GOT3 (cell line): ENCODE measurements at regions not wholly inside any gene's neighbourhood (a gene's known extent, or its start where the extent isn't known, plus 50 kb on each side); places are given as distances from the start of the nearest gene placed in this dataset.
"Not testable (repeated sequence)": the region's sequence is repeated elsewhere in the genome, so short reads cannot be mapped to it uniquely, and the experiment has no call there.

Source experiments
- DNase-seq: peaks from one replicate; lab custom pipeline; 2025; ENCODE audit warnings: mixed read lengths; lab: John Stamatoyannopoulos, UW

DNA sequence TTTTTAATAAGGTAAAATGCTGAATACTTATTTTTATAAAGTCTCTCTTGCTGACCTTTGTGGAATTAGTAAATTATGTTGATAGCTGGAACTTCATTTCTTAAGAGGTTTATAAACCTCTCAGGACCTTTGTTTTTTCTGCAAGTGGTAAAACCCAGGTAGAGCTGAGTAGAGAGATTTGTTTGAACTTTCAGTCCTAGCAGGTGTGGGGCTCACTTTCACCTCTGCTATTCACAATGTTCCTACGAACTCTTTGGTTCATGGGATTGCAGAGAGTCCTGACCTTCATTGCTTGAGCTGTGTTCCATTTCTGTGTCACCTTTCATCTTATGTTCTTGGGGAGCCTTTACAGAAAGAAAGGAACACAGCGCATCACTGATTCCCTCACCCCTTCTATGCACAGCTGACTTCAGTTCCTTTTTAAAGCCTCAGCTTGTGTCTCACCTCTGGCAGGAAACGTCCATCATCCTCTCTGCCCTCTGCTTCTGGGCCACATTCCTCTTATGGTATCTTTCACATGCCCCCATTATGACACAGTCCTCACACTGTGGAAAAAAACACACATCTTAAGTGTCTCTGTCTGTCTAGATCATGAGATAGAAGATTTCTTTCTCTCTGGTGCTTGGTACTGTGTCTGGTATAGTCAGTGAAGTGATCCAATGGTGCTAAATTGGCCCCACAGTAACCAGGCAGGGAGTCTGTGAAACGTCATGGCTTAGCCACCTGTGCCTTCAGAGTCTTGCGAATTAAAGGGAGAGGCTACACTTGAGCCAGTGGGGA lies 262.5 kb upstream of the B3GALT2 start:
- no peak for DNase-seq

DNA sequence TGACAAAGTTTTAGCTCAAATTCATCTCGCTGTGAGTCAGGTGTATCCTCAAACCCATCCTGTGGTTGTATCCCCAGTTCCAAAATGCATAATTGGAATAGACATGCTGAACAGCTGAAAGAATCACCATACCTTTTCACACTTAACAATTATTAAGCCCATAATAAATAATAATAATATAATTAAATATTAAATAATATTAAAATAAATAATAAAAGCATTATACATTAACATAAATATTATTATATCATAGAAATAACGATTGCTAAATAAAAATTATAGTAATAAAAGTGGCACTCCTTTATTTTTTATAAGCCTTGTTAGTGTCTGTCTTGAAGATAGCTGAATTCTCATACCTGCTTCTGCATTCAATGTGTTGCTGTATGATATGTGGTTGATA lies 257.5 kb upstream of the B3GALT2 start:
- no peak for DNase-seq

DNA sequence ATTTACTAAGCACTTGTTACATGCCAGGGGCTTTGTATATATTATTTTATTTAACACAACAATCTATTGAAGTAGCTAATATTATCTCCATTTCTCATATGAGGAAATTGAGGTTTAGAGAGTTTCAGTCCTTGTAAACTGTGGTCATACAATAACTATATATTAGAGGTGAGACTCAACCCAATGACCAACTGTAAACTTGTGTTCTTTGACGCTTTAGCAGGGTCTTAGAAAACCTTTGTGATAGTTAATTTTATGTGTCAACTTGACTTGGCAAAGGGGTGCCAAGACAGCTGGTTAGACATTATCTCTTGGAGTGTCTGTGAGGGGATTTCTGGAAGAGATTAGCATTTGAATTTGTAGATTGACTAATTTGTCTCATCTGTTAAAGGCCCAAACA lies 252.4 kb upstream of the B3GALT2 start:
- DNase-seq = no peak

DNA sequence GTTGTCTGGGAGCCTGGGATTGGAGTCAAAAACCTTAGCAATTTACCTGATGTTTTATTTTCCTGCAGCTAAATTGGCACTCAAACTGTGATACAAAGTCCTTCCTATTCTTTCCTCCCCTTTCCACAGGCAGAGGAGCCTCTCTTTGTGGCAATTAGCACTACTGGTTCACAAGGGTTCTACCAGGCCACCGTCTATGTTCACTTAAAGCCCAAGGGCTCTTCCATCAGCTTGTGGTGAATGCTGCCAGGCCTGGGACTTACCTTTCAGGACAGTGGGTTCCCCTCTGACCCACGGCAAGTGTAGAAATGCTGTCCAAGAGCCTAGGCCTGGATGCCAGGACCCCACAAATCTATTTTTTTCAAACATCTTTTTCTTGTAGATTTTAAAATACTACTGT lies 251.9 kb upstream of the B3GALT2 start:
- no peak for DNase-seq

DNA sequence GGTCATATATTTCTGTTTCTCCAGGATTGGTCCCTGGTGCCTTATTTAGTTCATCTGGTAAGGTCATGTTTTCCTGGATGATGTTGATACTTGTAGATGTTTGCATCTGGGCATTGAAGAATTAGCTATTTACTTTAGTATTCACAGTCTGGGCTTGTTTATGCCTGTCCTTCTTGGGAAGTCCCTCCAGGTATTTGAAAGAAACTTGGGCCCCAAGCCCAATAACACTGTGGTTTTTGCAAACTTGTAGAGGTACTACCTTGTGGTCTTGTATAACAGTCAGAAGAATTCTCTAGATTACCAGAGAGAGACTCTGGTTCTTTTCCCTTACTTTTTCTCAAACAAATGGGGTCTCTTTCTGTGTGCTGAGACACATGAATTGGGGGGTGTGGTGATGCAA lies 251.4 kb upstream of the B3GALT2 start:
- no peak for DNase-seq

DNA sequence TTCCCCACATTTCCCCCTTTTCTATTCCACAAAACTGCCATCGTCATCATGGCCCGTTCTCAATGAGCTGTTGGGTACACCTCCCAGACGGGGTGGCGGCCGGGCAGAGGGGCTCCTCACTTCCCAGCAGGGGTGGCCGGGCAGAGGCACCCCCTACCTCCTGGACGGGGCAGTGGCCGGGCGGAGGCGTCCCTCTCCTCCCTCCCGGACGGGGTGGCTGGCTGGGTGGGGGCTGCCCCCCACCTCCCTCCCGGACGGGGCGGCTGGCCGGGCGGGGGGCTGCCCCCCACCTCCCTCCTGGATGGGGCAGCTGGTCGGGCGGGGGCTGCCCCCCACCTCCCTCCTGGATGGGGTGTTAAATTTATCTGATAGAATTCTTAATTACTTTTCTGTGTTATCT lies 250.9 kb upstream of the B3GALT2 start:
- not testable (repeated sequence) for DNase-seq

DNA sequence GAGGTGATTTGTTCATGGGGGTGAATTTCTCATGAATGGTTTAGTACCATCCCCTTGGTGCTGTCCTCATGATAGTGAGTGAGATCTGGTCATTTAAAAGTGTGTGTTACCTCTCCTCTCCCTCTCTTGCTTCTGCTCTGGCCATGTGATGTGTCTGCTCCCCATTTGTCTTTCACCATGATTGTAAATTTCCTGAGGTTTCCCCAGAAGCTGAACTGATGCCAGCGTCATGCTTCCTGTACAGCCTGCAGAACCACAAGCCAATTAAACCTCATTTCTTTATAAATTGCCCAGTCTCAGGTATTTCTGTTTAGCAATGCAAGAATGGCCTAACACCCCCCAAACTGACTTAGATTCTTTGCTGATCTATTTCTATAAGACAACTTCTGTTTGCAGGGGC lies 249.4 kb upstream of the B3GALT2 start:
- no peak for DNase-seq

DNA sequence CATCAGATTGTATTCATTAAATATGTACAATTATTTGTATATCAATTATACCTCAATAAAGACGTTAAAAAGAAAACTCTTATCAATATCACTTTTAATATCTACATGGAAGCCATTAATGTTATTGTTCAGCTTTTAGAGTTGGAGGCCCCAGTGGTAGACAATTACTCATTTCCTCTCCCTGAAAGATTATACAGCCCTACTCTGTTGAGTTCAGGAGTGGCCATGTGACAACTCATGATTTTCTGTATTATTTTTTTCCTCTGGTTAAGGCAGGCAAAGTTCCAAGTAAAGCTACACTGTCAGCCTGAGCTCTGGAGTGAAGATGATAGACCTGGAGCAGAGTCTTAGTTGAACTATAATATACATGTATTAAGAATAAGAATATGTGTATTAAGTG lies 247.9 kb upstream of the B3GALT2 start:
- DNase-seq = no peak

DNA sequence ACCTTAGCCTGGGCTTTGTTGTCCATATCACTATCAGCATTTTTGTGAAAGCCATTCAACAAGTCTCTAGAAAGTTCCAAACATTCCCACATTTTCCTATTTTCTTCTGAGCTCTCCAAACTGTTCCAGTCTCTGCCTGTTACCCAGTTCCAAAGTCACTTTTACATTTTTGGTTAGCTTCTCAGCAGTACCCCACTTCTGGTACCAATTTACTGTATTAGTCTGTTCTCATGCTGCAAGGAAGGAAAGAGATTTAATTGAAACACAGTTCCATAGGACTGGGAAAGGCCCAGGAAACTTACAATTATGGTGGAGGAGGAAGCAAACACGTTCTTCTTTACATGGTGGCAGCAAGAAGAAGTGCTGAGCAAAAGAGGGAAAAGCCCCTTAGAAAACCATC lies 247.2 kb upstream of the B3GALT2 start:
- no peak for DNase-seq

DNA sequence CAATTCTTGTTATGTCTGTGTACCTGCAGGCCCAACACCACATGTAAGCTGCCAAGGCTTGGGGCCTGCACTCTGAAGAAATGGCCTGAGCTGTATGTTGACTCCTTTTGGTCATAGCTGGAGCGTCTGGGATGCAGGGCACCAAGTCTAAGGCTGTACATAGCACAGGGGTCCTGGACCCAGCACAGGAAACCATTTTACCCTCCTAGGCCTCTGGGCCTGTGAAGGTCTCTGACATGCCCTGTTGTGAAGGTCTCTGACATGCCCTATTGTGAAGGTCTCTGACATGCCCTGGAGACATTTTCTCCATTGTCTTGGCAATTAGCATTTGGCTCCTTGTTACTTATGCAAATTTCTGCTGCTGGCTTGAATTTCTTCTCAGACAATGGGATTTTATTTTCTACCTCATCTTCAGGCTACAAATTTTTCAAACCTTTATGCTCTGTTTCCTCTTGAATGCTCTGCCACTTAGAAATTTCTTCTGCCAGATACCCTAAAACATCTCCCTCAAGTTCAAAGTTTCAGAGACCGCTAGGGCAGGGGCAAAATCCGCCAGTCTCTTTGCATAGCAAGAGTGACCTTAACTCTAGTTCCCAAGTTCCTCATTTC lies 246.7 kb upstream of the B3GALT2 start:
- DNase-seq = no peak

DNA sequence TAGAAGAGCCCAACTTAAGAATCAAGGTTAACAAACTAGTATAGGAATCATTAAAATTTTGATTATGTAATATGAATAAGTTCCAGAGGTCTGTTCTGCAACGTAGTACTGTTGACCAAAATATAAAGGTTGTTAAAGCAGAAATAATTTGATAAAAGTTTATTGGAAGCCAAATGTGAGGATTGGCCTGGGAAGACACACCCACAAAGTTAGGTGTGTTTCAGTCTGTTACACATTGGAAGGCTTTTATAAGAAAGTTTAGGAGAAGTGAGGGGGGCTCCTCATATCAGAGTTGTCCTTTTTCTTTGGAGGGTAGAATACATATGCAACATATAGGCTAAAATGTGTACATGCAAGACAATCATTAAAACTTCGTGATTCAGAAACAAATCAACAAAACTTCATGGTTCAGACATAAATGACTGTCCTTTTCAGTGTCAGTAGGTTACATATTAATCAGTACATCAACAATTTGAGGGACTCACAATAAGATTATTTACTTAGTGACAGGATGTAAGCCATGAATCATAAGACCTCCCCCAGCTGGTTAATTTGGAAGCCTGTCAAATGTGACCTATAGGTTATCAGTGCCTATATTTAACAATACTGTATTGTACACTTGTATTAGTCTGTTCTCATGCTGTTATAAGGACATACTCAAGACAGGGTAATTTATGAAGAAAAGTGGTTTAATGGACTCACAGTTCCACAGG lies 245.0 kb upstream of the B3GALT2 start:
- DNase-seq = no peak

DNA sequence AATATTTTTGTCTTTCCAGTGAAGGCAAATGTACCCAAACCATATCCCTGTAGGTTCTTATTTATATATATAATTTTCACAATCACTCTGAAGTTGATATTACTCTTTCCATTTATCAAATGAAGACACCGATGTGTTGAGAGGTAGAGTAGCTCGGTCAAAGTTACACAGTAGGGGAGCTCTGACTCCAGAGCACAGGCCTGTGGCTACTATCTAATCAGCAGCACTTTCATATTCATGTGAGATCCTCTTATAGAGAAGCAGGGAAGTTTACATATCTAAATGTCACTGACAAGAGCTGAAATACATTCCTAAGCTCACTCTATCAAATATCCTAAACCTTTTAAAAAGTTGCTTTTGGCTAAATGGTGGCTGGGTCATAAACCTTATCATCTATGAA lies 241.1 kb upstream of the B3GALT2 start:
- DNase-seq = no peak

DNA sequence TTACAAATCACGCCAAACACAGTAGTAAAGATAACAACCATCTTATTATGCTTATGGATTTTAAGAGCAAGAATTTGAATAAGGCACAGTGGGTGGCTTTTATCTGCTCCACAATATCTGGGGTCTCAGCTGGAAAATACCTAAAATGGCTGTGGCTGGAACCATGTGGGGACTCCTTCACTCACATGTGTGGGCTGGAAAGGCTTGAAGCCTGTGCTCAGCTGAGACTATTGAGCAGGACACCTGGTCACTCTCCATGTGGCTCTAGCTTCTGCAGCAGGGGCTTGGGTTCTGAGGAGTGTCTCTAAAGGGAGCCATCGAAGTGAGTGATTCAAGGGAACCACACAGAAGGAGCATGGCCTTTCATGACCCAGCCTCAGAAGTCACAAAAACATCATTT lies 239.6 kb upstream of the B3GALT2 start:
- no peak for DNase-seq

DNA sequence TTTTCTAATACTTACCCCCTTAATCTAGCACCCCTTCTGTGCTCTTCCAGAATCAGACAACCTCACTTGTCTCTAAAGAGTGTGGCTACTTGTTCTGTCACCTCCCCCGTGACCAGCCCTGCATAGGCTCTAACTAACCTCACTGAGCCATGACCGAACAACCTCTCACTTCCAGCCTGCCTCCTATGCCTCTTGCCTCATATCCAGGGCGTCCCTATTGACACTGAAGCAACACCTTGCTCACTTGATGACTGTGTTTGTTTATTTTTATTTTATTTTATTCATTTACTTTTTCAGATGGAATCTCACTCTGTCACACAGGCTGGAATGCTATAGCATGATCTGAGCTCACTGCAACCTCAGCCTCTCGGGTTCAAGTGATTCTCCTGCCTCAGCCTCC lies 235.1 kb upstream of the B3GALT2 start:
- DNase-seq = no peak

DNA sequence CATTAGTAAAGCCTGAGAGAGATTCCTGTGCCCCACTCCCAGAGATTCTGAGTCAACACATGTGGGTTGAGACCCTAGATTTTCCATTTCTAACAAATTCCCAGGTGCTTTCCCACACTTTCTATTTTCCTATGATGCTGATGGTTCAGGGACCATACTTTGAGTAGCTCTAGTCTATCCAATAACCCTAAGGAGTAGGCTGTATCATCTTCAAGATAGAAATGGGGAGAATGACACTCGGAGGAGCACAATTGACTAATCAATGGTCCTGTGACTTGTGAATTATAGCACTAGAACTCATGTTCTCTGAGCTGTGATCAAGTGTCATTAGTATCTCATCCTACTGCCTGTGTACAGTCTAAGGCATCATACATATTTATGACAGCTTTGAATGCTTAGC lies 232.9 kb upstream of the B3GALT2 start:
- DNase-seq = no peak

DNA sequence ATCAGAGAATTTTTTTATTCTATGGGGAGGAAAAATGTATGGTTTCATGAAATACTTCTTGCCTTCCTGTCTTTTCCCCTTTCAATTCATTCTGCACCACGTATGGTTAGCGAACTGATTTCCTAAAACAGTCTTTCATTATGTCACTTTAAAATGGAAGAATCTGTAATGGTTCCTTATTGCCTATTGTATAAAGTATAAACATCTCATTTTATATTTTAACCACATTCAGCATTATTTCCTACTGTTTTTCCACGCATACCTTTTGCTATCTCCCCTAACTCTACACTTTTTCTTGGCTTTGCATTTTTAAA lies 232.3 kb upstream of the B3GALT2 start:
- DNase-seq = no peak

DNA sequence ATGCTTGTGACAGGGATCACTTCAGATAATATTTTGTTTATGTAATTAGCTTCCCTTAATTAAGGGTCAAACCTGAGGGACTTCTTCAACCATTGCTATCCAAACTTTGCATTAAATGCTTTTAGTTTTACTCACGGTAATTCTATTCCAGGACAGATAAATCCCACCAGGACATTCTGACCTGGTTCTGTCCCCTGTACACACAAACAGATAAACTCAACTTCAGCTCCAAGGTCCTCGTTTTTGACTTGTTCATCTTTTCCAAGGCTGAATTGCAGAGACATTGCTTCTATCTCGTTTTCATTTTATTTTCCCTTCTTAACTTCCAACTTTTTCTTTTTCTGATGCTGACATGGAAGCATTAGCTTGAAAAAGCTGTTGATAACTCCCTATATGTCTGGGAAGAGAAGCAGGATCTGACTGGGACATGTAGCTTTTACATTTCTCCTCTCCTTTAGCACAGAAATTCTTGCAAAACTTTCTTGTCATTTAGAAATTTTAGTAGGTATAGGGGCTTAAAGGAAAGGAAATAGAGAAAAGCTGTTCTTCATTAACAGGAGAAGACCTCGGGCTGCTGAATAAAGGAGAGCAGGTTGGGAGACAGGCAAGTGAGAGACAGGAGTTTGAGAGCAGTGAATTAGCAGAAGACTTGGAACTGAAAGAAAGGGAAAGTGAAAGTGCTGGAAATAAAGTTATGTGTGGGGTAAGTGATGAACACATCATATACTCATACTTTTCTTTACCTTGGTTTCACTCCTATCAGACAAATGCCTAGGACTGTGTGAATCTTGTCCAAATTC lies 231.7 kb upstream of the B3GALT2 start:
- no peak for DNase-seq

DNA sequence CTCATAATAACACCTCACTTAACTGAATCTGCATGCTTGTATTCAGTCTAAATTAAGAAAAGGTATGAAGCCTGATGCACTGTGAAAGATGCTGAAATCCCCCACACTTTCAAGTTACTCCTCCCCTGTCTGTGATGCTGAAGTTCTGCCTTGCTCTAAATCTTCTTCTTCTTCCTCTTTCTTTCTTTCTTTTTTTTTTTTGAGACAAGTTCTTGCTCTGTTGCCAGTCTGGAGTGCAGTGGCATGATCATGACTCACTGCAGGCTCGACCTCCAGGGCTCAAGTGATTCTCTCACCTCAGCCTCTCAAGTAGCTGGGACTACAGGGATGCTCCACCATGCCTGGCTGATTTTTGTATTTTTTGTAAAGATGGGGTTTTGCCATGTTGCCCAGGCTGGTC lies 231.0 kb upstream of the B3GALT2 start:
- no peak for DNase-seq

DNA sequence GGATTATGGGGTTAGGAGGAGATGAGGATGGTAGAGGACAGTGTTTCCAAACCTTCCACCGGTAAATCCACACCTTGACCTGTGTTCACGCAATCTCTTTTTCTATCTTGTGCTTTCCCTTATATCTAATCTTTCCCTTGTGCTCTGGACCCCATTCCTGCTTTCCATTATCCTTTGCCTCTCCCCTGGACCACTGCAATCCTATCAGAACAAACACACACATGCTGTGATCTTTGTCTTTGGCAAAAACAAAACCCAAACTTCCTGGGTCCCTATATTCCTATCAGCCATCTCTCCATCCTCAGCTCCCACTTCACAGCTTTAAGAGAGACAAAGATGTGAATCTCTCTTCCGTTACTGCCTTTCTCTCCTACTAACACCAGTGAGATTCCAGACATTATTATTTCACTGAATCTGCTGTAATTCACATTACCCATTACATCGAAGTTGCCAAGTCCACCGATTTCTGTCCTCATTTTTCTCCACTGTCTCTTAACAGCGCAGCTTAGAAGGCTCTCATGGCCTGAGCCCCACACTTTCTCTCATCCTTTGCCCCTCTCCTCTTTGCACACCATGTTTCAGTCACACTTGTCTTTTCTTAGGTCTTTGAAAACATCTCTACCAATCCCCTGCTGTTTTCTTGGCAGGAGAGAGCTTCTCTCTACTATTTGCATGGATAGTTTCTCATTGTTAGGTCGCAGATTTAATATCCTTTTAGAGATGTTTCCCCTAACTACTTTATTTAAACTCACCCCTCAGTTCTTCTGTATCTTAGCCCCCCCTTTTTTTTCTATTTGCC lies 230.0 kb upstream of the B3GALT2 start:
- no peak for DNase-seq

DNA sequence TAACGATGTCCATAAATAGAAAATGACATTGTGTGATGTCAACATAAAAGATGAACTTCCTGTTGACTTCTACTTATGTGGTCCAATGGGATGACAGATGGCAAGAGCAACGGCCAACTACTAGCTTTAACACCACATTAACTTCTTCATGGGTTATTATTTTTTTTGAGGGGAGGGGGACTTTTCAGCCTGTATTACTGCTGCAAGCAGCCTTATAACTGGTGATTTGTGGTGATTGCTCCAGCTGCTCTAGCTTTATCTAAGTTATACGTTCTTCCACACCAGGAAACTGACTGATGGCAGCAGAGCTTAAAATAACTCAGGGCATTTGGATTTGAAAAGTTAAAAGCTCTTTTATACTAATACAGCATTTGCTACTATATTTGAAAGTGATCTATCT lies 228.8 kb upstream of the B3GALT2 start:
- DNase-seq = no peak

DNA sequence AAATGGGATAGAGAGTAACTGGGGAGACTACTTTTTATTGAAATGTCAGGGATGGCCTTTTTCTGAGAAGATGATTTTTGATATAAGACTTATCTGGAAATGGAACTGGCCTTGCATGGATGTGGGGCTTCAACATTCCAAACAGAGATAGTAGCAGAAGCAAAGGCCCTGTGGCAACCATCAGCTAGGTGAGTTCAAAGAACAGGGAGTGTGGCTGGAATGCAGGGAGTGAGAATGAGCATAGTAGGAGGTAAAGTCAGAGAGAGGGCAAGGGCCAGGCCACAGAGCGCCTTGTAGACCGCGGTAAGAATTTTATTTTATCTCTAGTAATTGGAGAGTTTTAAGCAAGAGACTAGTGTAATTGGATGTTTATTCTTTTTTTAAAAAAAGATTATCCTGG lies 227.0 kb upstream of the B3GALT2 start:
- DNase-seq = no peak

DNA sequence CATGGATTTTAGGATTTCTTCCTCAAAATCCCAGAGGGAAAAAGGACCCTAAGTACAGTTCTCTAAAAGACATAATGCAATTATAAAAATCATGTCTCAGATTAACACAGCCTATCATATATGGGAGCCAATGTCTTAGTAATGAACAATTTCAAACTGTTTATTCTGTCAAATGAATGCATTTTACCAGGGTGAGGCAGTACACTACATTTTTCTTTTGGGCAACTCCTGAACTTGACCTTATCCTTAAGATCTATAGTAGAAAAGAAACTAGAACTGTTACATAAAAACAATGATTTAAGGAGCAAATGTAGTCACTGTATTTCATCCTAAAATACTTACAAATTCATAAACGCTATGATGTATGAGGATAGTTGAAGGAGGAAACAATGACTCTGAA lies 226.3 kb upstream of the B3GALT2 start:
- DNase-seq = no peak
